Renal cortex interstitium (tissue), 11 donors: ENCODE measurements at regions not wholly inside any gene's neighbourhood (a gene's known extent, or its start where the extent isn't known, plus 50 kb on each side); places are given as distances from the start of the nearest gene placed in this dataset.

Experiments used
- DNase-seq, 11 donors: peaks; one replicate each; pipeline ENCODE4 v3.0.0-alpha.2; 2013; ENCODE audit warnings: low read depth in 9 of 11, low spot score in 4 of 11; ENCODE audit errors: extremely low read depth in 1 of 11

GRCh38 chr13:106314417-106314816, 221.0 kb downstream of the EFNB2 start:
- DNase-seq: no peak

- no peak for DNase-seq
Measured at GRCh38 chr13:106311004-106311403, 224.5 kb downstream of the EFNB2 start.

- DNase-seq: no peak
Measured at GRCh38 chr13:106310291-106310865, 225.1 kb downstream of the EFNB2 start.

GRCh38 chr13:106306748-106307277, 228.6 kb downstream of the EFNB2 start:
- no peak for DNase-seq

DNA sequence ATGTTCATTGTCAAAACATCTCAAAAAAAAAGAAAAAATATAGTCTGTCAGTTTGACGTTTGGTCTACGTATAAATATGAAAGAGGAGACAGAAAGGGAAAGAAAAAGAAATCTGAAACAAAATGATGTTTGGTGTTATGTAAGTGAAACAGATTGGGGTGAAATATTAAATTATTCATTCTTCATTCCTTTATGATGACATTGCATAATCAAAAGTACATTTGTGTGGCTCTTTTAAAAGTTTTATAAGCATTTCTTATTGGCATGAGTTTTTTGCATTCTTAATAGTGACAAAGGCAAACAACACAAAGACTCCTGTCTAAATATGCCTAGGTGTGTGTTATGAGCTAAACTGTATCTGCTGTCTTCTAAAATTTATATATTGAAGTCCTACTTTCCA, 232.6 kb downstream of the EFNB2 start:
- DNase-seq: no peak

DNA sequence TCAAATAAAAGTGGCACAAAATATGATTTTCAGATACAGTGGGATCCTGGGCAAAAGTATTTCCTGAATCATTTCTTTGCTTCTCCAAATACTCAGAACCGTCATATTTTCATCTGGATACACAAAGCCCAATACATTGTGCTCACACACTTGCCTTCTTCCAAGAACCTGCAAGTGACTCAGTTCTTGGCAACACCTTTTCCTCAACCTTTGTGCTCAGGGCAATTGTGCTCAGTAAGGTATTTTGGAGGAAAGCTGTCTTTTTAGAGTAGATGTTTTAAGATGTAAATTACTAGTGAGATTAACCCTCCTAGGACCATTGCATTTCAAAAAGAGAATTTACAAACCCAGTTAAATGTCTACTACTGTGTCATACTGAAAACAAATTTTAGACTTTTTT, 233.5 kb downstream of the EFNB2 start:
- no peak for DNase-seq

GRCh38 chr13:106299621-106300020, 235.8 kb downstream of the EFNB2 start:
- no peak for DNase-seq

DNA sequence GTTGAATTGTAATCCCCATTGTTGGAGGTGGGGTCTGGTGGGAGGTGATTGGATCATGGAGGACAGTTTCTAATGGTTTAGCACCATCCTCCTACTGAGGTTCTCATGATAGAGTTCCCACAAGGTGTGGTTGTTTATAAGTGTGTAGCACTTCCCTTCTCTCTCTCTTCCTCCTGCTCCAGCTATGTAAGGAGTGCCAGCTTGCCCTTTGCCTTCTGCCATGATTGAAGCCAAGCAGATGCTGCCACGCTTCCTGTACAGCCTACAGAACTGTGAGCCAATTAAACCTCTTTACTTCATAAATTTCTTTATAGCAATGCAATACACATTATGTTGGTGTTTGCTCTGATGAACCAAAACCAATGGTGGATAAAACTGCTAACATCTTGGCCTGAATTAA, 238.2 kb downstream of the EFNB2 start:
- DNase-seq: no peak

- no peak for DNase-seq
Measured at GRCh38 chr13:106296723-106297122, 238.7 kb downstream of the EFNB2 start.

GRCh38 chr13:106295971-106296370, 239.5 kb downstream of the EFNB2 start:
- DNase-seq: no peak

- no peak for DNase-seq
Measured at GRCh38 chr13:106291006-106291405, 244.5 kb downstream of the EFNB2 start.

DNA sequence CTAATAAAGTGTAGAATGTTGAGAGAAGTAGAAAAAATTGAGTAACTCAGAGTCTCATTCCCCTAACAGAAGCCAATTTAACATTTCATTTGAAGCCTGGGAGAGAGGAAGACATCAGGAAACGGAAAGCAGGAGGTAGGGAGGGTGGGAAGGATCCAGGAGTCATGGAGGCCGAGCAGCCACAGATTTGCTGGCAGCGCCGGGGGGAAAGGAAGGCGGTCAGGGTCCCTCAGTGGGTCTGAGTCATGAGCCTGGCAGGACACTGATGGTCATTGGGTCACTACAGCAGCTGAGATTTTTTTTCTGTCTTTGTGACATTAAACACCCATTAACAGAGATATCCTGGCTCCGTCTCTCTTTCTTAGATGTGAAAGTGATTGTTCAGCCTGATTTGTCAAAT, 248.1 kb downstream of the EFNB2 start:
- DNase-seq: no peak

- no peak for DNase-seq
Measured at GRCh38 chr13:106286811-106287210, 248.7 kb downstream of the EFNB2 start.

DNA sequence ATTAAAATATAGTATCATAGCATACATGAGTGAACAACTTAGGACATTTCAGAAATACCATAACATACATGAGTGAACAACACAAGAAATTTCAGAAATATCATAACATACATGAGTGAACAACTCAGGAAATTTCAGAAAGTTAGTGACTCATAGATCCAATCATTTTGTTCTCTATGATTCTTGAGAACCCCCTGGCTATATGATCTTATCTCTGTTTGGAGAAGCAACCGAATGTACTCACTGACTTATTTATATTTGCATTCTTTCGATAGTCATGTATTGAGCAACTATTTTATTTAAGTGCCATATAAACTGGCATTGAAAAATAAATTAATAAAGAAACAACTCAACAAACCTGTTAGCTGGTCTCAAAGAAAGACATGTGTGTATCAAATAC, 251.1 kb downstream of the EFNB2 start:
- DNase-seq: no peak

DNA sequence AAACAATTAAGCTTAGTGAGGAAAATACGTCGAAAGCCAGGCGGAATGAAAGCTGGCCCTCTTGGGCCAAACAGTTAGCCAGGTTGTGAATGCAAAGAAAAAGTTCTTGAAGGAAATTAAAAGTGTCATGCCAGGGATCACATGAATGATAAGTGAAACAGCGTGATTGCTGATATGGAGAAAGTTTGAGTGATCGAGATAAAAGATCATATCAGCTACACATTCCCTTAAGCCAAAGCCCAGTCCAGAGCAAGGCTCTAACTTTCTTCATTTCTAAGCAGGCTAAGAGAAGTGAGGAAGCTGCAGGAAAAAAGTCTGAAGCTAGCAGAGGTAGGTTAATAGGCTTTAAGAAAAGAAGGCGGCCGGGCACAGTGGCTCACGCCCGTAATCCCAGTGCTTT, 254.0 kb downstream of the EFNB2 start:
- DNase-seq: no peak

GRCh38 chr13:106277484-106278154, 257.8 kb downstream of the EFNB2 start:
- no peak for DNase-seq

- DNase-seq: no peak
Measured at GRCh38 chr13:106276876-106277275, 258.6 kb downstream of the EFNB2 start.

- no peak for DNase-seq
Measured at GRCh38 chr13:106275446-106276032, 259.9 kb downstream of the EFNB2 start.

DNA sequence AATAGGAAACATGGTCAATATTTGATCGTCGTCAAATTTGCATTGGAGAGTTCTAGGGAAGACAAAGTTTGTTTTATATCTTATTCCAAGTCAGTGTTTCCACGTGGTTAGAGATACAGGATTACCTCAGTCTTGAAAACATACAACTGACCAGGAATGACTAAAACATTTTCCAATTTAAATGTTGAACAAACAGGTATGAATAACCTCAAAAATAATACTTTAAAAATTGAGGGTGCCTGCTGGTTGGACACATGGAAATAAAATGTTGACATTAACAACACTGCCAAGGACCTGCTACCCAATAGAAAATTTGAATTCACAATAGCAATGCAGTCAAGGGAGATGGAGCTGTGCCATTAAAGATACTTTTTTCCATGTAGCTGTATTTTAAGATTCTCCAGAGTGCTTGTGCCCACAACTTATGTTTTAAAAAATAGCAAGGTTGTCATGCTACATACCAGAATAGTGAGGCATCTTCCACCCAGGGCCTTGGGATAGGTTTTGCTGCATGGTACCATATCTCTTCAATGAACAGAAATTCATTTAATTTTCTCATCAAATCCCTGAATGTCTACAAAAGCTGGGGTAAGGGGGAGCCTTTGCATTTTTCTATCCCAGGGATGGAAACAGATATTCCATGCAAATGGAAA, 260.8 kb downstream of the EFNB2 start:
- DNase-seq: no peak

GRCh38 chr13:106263801-106264200, 271.7 kb downstream of the EFNB2 start:
- DNase-seq: no peak
